ENCODE measurements at regions not wholly inside any gene's neighbourhood (a gene's known extent, or its start where the extent isn't known, plus 50 kb on each side); places are given as distances from the start of the nearest gene placed in this dataset.

GRCh38 chr12:59938190-59938962 is 342.5 kb downstream of the SLC16A7 start:
- Histone ChIP-seq H3K4me1 (ENCODE audit: insufficient read depth, low read length, poor library complexity, severe bottlenecking) (peaks cover 10% of the 10 kb centered on the region), H3F3A (ENCODE audit: low read depth) (no peaks in the 10 kb centered on the region), H3K9ac (ENCODE audit: low read depth, low read length, poor library complexity, severe bottlenecking) (no peak overlapping the region), H3K4me2 (ENCODE audit: low read depth, low read length, poor library complexity, severe bottlenecking) (no peak overlapping the region), H4K20me1 (ENCODE audit: insufficient read depth, low read length, poor library complexity, severe bottlenecking) (no peaks in the 10 kb centered on the region), H3K9me3 (ENCODE audit: insufficient read depth, low read depth, low read length) (no peaks in the 10 kb centered on the region), H3K9me2 (replicated peaks; ENCODE audit: low read depth, low read length) (no peaks in the 10 kb centered on the region), H3K27me3 (ENCODE audit: insufficient read depth, low read length, poor library complexity, severe bottlenecking) (no peaks in the 10 kb centered on the region), H2AFZ (ENCODE audit: low read length) (no peak overlapping the region), H3K4me3 (ENCODE audit: low read length, poor library complexity, severe bottlenecking) (no peak overlapping the region), H3K79me2 (ENCODE audit: insufficient read depth, low read length) (no peaks in the 10 kb centered on the region), H3K36me3 (ENCODE audit: insufficient read depth, low read length) (no peaks in the 10 kb centered on the region)
- TF ChIP-seq EZH2phosphoT487 (IDR thresholded peaks at IDR 0.05; ENCODE audit: borderline replicate concordance) (no peak), CTCF (conservative IDR thresholded peaks at IDR 0.05; ENCODE audit: low read length) (no peak)

GRCh38 chr12:59940631-59941342 is 345.0 kb downstream of the SLC16A7 start:
- Histone ChIP-seq H3K9ac (ENCODE audit: low read depth, low read length, poor library complexity, severe bottlenecking) (no peak overlapping the region), H3K9me2 (replicated peaks; ENCODE audit: low read depth, low read length) (no peaks in the 10 kb centered on the region), H3F3A (ENCODE audit: low read depth) (no peaks in the 10 kb centered on the region), H3K4me2 (ENCODE audit: low read depth, low read length, poor library complexity, severe bottlenecking) (no peak overlapping the region), H4K20me1 (ENCODE audit: insufficient read depth, low read length, poor library complexity, severe bottlenecking) (no peaks in the 10 kb centered on the region), H3K79me2 (ENCODE audit: insufficient read depth, low read length) (no peaks in the 10 kb centered on the region), H3K9me3 (ENCODE audit: insufficient read depth, low read depth, low read length) (no peaks in the 10 kb centered on the region), H2AFZ (ENCODE audit: low read length) (no peak overlapping the region), H3K36me3 (ENCODE audit: insufficient read depth, low read length) (no peaks in the 10 kb centered on the region), H3K4me3 (ENCODE audit: low read length, poor library complexity, severe bottlenecking) (no peak overlapping the region), H3K4me1 (ENCODE audit: insufficient read depth, low read length, poor library complexity, severe bottlenecking) (peaks cover 10% of the 10 kb centered on the region), H3K27me3 (ENCODE audit: insufficient read depth, low read length, poor library complexity, severe bottlenecking) (no peaks in the 10 kb centered on the region)
- TF ChIP-seq EZH2phosphoT487 (IDR thresholded peaks at IDR 0.05; ENCODE audit: borderline replicate concordance): no peak
- TF ChIP-seq CTCF (conservative IDR thresholded peaks at IDR 0.05; ENCODE audit: low read length): no peak

GRCh38 chr12:59941461-59941860 is 345.6 kb downstream of the SLC16A7 start:
- Histone ChIP-seq H3K9me3 (ENCODE audit: insufficient read depth, low read depth, low read length) (no peaks in the 10 kb centered on the region), H4K20me1 (ENCODE audit: insufficient read depth, low read length, poor library complexity, severe bottlenecking) (no peaks in the 10 kb centered on the region), H3K79me2 (ENCODE audit: insufficient read depth, low read length) (no peaks in the 10 kb centered on the region), H3K4me2 (ENCODE audit: low read depth, low read length, poor library complexity, severe bottlenecking) (no peak overlapping the region), H3K36me3 (ENCODE audit: insufficient read depth, low read length) (no peaks in the 10 kb centered on the region), H3K4me1 (ENCODE audit: insufficient read depth, low read length, poor library complexity, severe bottlenecking) (peaks cover 10% of the 10 kb centered on the region), H3F3A (ENCODE audit: low read depth) (no peaks in the 10 kb centered on the region), H2AFZ (ENCODE audit: low read length) (no peak overlapping the region), H3K4me3 (ENCODE audit: low read length, poor library complexity, severe bottlenecking) (no peak overlapping the region), H3K9ac (ENCODE audit: low read depth, low read length, poor library complexity, severe bottlenecking) (no peak overlapping the region), H3K9me2 (replicated peaks; ENCODE audit: low read depth, low read length) (no peaks in the 10 kb centered on the region), H3K27me3 (ENCODE audit: insufficient read depth, low read length, poor library complexity, severe bottlenecking) (no peaks in the 10 kb centered on the region)
- TF ChIP-seq CTCF (conservative IDR thresholded peaks at IDR 0.05; ENCODE audit: low read length) (no peak), EZH2phosphoT487 (IDR thresholded peaks at IDR 0.05; ENCODE audit: borderline replicate concordance) (no peak)

All from Loucy (cell line).